Glutamatergic neuron (in vitro differentiated cells): ENCODE measurements at regions not wholly inside any gene's neighbourhood (a gene's known extent, or its start where the extent isn't known, plus 50 kb on each side); places are given as distances from the start of the nearest gene placed in this dataset.

Experiments
- DNase-seq: peaks from one replicate; pipeline ENCODE4 v3.0.0; 2022
- H3K27ac Mint-ChIP-seq: one replicate; pipeline ENCODE4 v1.8.0; 2020; ENCODE audit warnings: mild to moderate bottlenecking, mixed read lengths, inconsistent platforms; ENCODE audit not compliant: unreplicated experiment
- H3K27me3 Mint-ChIP-seq: one replicate; pipeline ENCODE4 v1.8.0; 2020; ENCODE audit warnings: mild to moderate bottlenecking, moderate library complexity, mixed read lengths, inconsistent platforms; ENCODE audit not compliant: unreplicated experiment
- H3K36me3 Mint-ChIP-seq: one replicate; pipeline ENCODE4 v1.8.0; 2020; ENCODE audit warnings: mild to moderate bottlenecking, mixed read lengths, inconsistent platforms; ENCODE audit not compliant: unreplicated experiment
- H3K4me1 Mint-ChIP-seq: one replicate; pipeline ENCODE4 v1.8.0; 2020; ENCODE audit warnings: mild to moderate bottlenecking, low read depth, mixed read lengths, inconsistent platforms; ENCODE audit not compliant: unreplicated experiment
- H3K4me3 Mint-ChIP-seq: one replicate; pipeline ENCODE4 v1.8.0; 2020; ENCODE audit warnings: mild to moderate bottlenecking, mixed read lengths, inconsistent platforms; ENCODE audit not compliant: unreplicated experiment
- H3K9me3 Mint-ChIP-seq: one replicate; pipeline ENCODE4 v1.8.0; 2020; ENCODE audit warnings: mild to moderate bottlenecking, moderate library complexity, mixed read lengths, inconsistent platforms; ENCODE audit not compliant: unreplicated experiment
- TF ChIP-seq, protein P1 (sequence below): fragments of 200-600 bp; sonication (generic); IDR thresholded peaks from one replicate; pipeline ENCODE4 v1.5.0; 2021; ENCODE audit not compliant: partially characterized antibody, unreplicated experiment

DNA sequence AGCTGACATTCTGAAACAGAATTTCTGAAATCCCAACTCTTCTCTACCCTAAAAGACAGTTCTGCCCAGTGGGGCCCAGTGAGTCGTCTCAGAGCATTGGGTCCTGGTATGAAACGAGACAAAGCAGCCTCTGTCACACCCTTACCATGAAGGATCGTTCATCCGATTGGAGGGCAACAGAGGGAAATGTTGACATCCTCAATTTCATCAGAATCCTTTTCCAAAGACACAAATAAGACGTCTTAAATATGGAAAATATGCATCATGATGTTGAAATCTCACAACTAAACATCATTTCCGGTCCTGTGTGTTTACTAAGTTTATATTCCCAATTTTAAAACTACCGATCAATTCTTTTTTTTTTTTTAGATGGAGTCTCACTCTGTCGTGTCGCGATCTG lies 112.1 kb upstream of the SLC45A1 start:
- H3K27ac Mint-ChIP-seq, result no peak overlapping the region
- H3K9me3 Mint-ChIP-seq, result no peaks in the 10 kb centered on the region
- H3K4me1 Mint-ChIP-seq, result no peaks in the 10 kb centered on the region
- DNase-seq, result no peak
- no peaks in the 10 kb centered on the region for H3K36me3 Mint-ChIP-seq
- H3K27me3 Mint-ChIP-seq, result no peaks in the 10 kb centered on the region
- TF ChIP-seq, protein P1, sequence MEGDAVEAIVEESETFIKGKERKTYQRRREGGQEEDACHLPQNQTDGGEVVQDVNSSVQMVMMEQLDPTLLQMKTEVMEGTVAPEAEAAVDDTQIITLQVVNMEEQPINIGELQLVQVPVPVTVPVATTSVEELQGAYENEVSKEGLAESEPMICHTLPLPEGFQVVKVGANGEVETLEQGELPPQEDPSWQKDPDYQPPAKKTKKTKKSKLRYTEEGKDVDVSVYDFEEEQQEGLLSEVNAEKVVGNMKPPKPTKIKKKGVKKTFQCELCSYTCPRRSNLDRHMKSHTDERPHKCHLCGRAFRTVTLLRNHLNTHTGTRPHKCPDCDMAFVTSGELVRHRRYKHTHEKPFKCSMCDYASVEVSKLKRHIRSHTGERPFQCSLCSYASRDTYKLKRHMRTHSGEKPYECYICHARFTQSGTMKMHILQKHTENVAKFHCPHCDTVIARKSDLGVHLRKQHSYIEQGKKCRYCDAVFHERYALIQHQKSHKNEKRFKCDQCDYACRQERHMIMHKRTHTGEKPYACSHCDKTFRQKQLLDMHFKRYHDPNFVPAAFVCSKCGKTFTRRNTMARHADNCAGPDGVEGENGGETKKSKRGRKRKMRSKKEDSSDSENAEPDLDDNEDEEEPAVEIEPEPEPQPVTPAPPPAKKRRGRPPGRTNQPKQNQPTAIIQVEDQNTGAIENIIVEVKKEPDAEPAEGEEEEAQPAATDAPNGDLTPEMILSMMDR, result no peak
- H3K4me3 Mint-ChIP-seq, result no peak overlapping the region

DNA sequence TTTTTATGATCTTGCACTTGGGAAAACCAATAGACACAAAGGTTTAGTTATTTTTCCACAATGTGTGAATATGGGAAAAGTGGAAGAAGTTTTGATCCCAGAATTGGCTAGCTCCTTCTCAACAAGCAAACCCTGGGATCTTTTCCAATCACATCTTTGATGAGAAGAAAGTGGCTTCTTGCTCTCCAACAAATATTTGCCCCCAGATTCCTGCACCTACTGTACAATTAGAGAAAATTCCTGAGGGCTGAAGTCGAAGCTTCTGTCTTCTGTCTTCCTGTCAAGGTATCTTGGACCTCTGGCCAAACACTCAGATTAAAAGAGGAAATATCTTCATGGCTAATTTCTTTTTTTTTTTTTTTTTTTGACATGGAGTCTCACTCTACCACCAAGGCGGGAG lies 113.1 kb upstream of the SLC45A1 start:
- Mint-ChIP-seq H3K9me3 (no peaks in the 10 kb centered on the region), H3K36me3 (no peaks in the 10 kb centered on the region), H3K4me3 (no peak overlapping the region), H3K27me3 (peaks cover under 1% of the 10 kb centered on the region), H3K27ac (no peak overlapping the region), H3K4me1 (no peaks in the 10 kb centered on the region)
- TF ChIP-seq, protein P1, result no peak
- no peak for DNase-seq

DNA sequence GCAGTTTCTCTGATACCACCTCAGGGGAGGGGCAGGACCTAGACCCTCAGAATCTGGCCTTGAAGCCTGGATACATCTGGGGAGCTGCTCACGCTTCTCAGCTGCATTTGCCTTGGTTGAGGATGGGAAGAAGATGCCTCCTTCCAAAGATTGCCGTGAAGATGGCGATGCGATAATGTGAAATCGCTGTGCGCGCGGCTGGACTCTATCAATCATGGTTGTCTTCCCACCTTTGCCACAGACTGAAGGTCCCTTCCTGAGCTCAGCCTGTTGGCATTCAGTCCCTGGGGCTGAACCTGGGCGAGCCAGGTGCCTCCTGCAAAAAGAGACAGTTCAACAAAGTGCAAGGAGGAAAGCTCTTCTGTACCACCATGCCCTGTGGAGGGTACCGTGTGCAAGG lies 114.4 kb upstream of the SLC45A1 start:
- no peak overlapping the region for H3K27ac Mint-ChIP-seq
- peaks cover 2% of the 10 kb centered on the region for H3K27me3 Mint-ChIP-seq
- no peak for DNase-seq
- H3K9me3 Mint-ChIP-seq, result no peaks in the 10 kb centered on the region
- no peaks in the 10 kb centered on the region for H3K4me1 Mint-ChIP-seq
- no peak overlapping the region for H3K4me3 Mint-ChIP-seq
- TF ChIP-seq, protein P1, result no peak
- no peaks in the 10 kb centered on the region for H3K36me3 Mint-ChIP-seq

DNA sequence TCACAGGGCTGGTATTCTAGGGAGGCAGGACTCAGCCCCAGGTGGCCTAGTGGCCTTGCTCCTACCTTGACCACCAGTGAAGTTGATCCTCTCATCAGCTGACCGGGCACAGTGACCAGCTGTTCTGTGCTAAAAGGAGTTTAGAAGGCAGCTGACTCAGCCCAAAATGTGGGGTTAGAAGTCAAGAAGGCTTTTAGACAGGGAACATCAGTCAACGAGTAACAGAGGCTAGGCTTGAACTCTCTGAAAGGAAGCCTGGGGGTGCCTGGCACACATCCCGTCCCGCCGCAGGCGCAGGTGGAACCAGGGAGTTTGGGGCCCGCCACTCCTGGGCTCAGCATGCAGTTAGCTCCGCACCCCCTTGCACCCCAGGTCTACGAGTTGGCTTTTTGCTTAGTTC lies 114.9 kb upstream of the SLC45A1 start:
- H3K36me3 Mint-ChIP-seq, result no peaks in the 10 kb centered on the region
- no peak overlapping the region for H3K4me3 Mint-ChIP-seq
- no peaks in the 10 kb centered on the region for H3K9me3 Mint-ChIP-seq
- TF ChIP-seq, protein P1, result no peak
- H3K27ac Mint-ChIP-seq, result no peak overlapping the region
- H3K4me1 Mint-ChIP-seq, result no peaks in the 10 kb centered on the region
- peaks cover 2% of the 10 kb centered on the region for H3K27me3 Mint-ChIP-seq
- no peak for DNase-seq

DNA sequence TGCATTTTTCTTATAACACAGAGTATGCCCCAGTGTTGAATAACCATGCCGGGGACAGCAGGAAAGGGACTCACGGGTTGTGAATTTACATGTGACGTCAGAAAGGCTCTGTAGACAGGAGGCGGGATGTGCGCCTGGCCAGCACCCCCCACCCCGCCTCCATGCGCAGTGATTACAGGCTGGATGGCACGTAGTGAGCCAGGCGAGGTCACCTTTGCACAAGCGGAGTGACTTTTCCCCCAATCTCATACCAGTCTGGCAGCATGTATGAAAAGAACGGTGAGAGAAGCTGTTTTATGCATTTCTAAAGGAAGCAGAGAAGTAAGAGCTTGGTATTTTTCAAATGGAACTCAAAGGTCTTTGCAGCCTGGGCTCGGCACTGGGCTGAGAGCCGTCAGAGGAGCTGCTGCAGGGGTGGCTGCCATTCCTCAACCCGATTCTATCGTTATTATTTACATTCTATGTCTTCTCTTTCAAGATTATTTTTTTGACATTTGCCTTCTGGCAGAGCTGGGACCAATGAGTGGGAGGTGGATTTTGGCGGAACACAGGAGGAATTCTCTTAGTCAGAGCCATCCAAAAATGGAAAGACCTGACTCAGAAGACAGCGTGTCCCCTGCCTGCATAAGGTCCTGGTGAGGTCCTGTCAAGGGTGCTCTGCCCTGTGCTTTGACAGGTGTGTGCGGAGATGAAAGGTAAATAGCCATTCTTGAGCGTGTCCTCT lies 115.6 kb upstream of the SLC45A1 start:
- H3K4me1 Mint-ChIP-seq, result no peaks in the 10 kb centered on the region

More for the DNA sequence above, 115.6 kb upstream of the SLC45A1 start:
- H3K4me3 Mint-ChIP-seq, result no peak overlapping the region
- no peak for DNase-seq
- H3K36me3 Mint-ChIP-seq, result no peaks in the 10 kb centered on the region
- TF ChIP-seq, protein P1, result no peak
- peaks cover 2% of the 10 kb centered on the region for H3K27me3 Mint-ChIP-seq
- no peaks in the 10 kb centered on the region for H3K9me3 Mint-ChIP-seq
- H3K27ac Mint-ChIP-seq, result no peak overlapping the region
